Panc1 (cell line): ENCODE measurements at regions not wholly inside any gene's neighbourhood (a gene's known extent, or its start where the extent isn't known, plus 50 kb on each side); places are given as distances from the start of the nearest gene placed in this dataset.

Source experiments
- ATAC-seq: fragments of 200-7000 bp; cut with Tn5 transposase; 2 replicates; pipeline ENCODE4 v1.9.1; 2020; ENCODE audit warnings: mild to moderate bottlenecking, moderate library complexity
- BruUV-seq: library from RNA; stranded (reverse); fragments of 400-500 nt; replicated peaks from 2 replicates; lab custom pipeline; 2021; lab: Mats Ljungman, UMichigan
- CTCF ChIA-PET: fragments of 300-600 bp; sonication (Branson Sonifier 250); formaldehyde crosslinking; loops from one replicate; lab custom pipeline; 2022; ENCODE audit warnings: antibody characterized with exemption; lab: Charles Lee
- POLR2A ChIA-PET: fragments of 300-600 bp; sonication (Branson Sonifier 250); formaldehyde crosslinking; loops from one replicate; lab custom pipeline; 2022; ENCODE audit warnings: antibody characterized with exemption; lab: Charles Lee
- DNase-seq: peaks from one replicate; pipeline ENCODE4 v3.0.0-alpha.2; 2010; ENCODE audit warnings: low read depth, low spot score
- H3K27ac ChIP-seq: 2 replicates; pipeline ENCODE4 v1.5.1; 2011; ENCODE audit warnings: mild to moderate bottlenecking, low read length, inconsistent platforms
- H3K27me3 ChIP-seq: fragments of 200-500 bp; sonication (Bioruptor generic); 2 replicates; pipeline ENCODE4 v1.6.0; 2014; ENCODE audit warnings: low read length, inconsistent platforms; ENCODE audit not compliant: control insufficient read depth, insufficient read depth
- H3K36me3 ChIP-seq: fragments of 200-500 bp; sonication (Bioruptor generic); 2 replicates; pipeline ENCODE4 v1.5.1; 2014; ENCODE audit warnings: inconsistent platforms, mild to moderate bottlenecking, low read length, moderate library complexity; ENCODE audit not compliant: control insufficient read depth, insufficient read depth
- H3K4me1 ChIP-seq: 2 replicates; pipeline ENCODE4 v1.5.1; 2011; ENCODE audit warnings: inconsistent platforms, mild to moderate bottlenecking, low read length, moderate library complexity; ENCODE audit not compliant: control insufficient read depth, insufficient read depth
- H3K4me3 ChIP-seq, 2 experiments: 2 replicates each; pipeline ENCODE4 v1.5.1; 2011 to 2012; ENCODE audit warnings: low read depth in 2 of 2, low read length in 2 of 2, mild to moderate bottlenecking in 2 of 2, inconsistent platforms in 1 of 2, moderate library complexity in 1 of 2
- H3K9me3 ChIP-seq: fragments of 200-500 bp; sonication (Bioruptor generic); 2 replicates; pipeline ENCODE4 v1.5.1; 2014; ENCODE audit warnings: low read depth, mild to moderate bottlenecking, inconsistent platforms, low read length, moderate library complexity; ENCODE audit not compliant: control insufficient read depth, insufficient read depth
- POLR2AphosphoS5 ChIP-seq: IDR thresholded peaks from 2 replicates; pipeline ENCODE4 v1.6.1; 2012; ENCODE audit warnings: mild to moderate bottlenecking, low read depth, low read length, moderate library complexity
- SIN3A ChIP-seq: IDR thresholded peaks from 2 replicates; pipeline ENCODE4 v1.6.1; 2012; ENCODE audit warnings: low read depth, mild to moderate bottlenecking, low read length, moderate library complexity, borderline replicate concordance; ENCODE audit not compliant: insufficient read depth
- TCF7L2 ChIP-seq: IDR thresholded peaks from 2 replicates; pipeline ENCODE4 v1.6.1; 2011; ENCODE audit warnings: mild to moderate bottlenecking, low read depth, low read length, inconsistent platforms
- in situ Hi-C: cut with HindIII; loops from 2 replicates; pipeline ENCODE4 v1.10.0; 2016; ENCODE audit warnings: low sequenced_read_pairs, low pct_unique_long_range_greater_than_20kb
- intact Hi-C: fragments of 100-400 bp; cut with micrococcal nuclease; formaldehyde crosslinking; loops from one replicate; pipeline ENCODE4 v1.10.0; 2022; ENCODE audit not compliant: unreplicated experiment
- TF ChIP-seq, protein P1 (sequence below): fragments of 450-650 bp; IDR thresholded peaks from 2 replicates; pipeline ENCODE4 v1.5.1; 2017; ENCODE audit warnings: mild to moderate bottlenecking
- TF ChIP-seq, protein P2 (sequence below), 2 experiments: IDR thresholded peaks; 2 replicates each; pipeline ENCODE4 v1.6.1; 2011 to 2012; ENCODE audit warnings: low read depth in 2 of 2, control low read depth in 1 of 2, low read length in 1 of 2, mild to moderate bottlenecking in 1 of 2, moderate library complexity in 1 of 2; ENCODE audit not compliant: insufficient read depth in 1 of 2

DNA sequence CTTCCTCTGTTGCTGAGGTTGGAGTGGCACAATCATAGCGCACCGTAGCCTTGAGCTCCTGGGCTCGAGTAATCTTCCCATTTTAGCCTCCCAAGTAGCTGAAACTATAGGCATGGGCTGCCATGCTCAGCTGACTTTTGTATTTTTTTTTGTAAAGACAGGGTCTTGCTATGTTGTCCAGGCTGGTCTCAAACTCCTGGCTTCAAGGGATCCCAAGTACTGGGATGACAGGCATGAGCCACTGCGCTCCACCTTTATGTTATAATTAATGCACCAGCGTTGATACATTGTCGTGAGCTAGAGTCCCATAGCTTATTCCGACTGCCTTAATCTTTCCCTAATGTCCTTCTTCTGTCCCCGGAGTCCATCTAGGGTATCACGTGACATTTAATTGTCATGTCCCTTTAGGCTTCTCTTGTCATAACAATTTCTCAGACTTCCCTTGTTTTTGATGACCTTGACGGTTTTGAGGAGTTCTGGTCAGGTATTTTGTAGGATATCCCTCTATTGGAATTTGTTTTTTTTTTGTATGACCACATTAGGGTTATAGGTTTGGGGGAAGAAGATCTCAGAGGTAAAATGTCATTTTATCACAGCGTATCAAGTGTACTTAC lies 63.9 kb downstream of the CEBPB start:
- H3K27ac ChIP-seq, result no peak overlapping the region
- in situ Hi-C loops (no loop called here), intact Hi-C loops (no loop called here)
- H3K4me1 ChIP-seq, result peaks cover under 1% of the 10 kb centered on the region; the same call in 1 of the 2 replicates
- no TSS peak for BruUV-seq
- CTCF ChIA-PET, result interaction anchor here (0.7 kb wide), 1 partner anchor 9 kb away, joined by 5 read pairs; no protein-coding TSS in a partner anchor
- no peak overlapping the region for H3K4me3 ChIP-seq
- H3K36me3 ChIP-seq, result no peaks in the 10 kb centered on the region
- no peaks in the 10 kb centered on the region for H3K27me3 ChIP-seq
- DNase-seq (no peak), ATAC-seq (no peak)
- H3K9me3 ChIP-seq, result no peaks in the 10 kb centered on the region
- no peak for TF ChIP-seq SIN3A
- TF ChIP-seq, protein P1, sequence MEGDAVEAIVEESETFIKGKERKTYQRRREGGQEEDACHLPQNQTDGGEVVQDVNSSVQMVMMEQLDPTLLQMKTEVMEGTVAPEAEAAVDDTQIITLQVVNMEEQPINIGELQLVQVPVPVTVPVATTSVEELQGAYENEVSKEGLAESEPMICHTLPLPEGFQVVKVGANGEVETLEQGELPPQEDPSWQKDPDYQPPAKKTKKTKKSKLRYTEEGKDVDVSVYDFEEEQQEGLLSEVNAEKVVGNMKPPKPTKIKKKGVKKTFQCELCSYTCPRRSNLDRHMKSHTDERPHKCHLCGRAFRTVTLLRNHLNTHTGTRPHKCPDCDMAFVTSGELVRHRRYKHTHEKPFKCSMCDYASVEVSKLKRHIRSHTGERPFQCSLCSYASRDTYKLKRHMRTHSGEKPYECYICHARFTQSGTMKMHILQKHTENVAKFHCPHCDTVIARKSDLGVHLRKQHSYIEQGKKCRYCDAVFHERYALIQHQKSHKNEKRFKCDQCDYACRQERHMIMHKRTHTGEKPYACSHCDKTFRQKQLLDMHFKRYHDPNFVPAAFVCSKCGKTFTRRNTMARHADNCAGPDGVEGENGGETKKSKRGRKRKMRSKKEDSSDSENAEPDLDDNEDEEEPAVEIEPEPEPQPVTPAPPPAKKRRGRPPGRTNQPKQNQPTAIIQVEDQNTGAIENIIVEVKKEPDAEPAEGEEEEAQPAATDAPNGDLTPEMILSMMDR, result no peak
- TF ChIP-seq, protein P2, sequence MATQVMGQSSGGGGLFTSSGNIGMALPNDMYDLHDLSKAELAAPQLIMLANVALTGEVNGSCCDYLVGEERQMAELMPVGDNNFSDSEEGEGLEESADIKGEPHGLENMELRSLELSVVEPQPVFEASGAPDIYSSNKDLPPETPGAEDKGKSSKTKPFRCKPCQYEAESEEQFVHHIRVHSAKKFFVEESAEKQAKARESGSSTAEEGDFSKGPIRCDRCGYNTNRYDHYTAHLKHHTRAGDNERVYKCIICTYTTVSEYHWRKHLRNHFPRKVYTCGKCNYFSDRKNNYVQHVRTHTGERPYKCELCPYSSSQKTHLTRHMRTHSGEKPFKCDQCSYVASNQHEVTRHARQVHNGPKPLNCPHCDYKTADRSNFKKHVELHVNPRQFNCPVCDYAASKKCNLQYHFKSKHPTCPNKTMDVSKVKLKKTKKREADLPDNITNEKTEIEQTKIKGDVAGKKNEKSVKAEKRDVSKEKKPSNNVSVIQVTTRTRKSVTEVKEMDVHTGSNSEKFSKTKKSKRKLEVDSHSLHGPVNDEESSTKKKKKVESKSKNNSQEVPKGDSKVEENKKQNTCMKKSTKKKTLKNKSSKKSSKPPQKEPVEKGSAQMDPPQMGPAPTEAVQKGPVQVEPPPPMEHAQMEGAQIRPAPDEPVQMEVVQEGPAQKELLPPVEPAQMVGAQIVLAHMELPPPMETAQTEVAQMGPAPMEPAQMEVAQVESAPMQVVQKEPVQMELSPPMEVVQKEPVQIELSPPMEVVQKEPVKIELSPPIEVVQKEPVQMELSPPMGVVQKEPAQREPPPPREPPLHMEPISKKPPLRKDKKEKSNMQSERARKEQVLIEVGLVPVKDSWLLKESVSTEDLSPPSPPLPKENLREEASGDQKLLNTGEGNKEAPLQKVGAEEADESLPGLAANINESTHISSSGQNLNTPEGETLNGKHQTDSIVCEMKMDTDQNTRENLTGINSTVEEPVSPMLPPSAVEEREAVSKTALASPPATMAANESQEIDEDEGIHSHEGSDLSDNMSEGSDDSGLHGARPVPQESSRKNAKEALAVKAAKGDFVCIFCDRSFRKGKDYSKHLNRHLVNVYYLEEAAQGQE (IDR thresholded peaks at IDR 0.05; ENCODE audit: insufficient read depth in 1 of 2, low read depth in 2 of 2, low read length in 1 of 2), result no peak
- POLR2A ChIA-PET, result no interaction called here

DNA sequence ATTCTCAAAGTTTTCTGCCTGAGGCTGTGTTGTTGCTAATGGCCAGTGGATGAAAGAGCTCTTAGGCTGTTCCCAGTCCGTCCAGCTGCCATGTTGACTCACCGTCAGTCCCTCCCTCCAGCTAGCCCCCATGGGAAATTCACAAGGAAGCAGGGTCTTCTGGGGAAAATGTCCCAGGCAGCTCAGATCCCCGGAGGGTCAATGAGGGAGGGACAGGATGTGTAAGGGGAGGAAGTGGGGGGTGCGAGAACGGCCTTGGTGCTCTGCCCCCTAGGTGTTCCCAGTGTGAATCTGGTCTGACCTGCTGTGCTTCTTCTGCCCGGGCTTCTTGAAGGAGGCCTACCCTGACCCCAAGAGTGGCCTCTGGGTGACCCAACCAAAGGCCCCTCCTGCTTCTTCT lies 65.9 kb downstream of the CEBPB start:
- no TSS peak for BruUV-seq
- TF ChIP-seq, protein P1, result no peak
- TF ChIP-seq POLR2AphosphoS5, result no peak
- TF ChIP-seq, protein P2 (IDR thresholded peaks at IDR 0.05; ENCODE audit: insufficient read depth in 1 of 2, low read depth in 2 of 2, low read length in 1 of 2), result no peak
- no peak for TF ChIP-seq SIN3A
- TF ChIP-seq TCF7L2, result no peak
- POLR2A ChIA-PET, result no interaction called here
- H3K27me3 ChIP-seq, result no peaks in the 10 kb centered on the region
- peaks cover 7% of the 10 kb centered on the region; the same call in 1 of the 2 replicates for H3K4me1 ChIP-seq
- DNase-seq (no peak), ATAC-seq (no peak)
- CTCF ChIA-PET, result no interaction called here
- H3K27ac ChIP-seq, result no peak overlapping the region
- in situ Hi-C loops, result no loop called here
- H3K9me3 ChIP-seq, result no peaks in the 10 kb centered on the region
- no peak overlapping the region for H3K4me3 ChIP-seq
- intact Hi-C loops, result no loop called here
- H3K36me3 ChIP-seq, result no peaks in the 10 kb centered on the region
